ENCODE measurements at regions not wholly inside any gene's neighbourhood (a gene's known extent, or its start where the extent isn't known, plus 50 kb on each side); places are given as distances from the start of the nearest gene placed in this dataset.
"Not testable (repeated sequence)": the region's sequence is repeated elsewhere in the genome, so short reads cannot be mapped to it uniquely, and the experiment has no call there.

DNA sequence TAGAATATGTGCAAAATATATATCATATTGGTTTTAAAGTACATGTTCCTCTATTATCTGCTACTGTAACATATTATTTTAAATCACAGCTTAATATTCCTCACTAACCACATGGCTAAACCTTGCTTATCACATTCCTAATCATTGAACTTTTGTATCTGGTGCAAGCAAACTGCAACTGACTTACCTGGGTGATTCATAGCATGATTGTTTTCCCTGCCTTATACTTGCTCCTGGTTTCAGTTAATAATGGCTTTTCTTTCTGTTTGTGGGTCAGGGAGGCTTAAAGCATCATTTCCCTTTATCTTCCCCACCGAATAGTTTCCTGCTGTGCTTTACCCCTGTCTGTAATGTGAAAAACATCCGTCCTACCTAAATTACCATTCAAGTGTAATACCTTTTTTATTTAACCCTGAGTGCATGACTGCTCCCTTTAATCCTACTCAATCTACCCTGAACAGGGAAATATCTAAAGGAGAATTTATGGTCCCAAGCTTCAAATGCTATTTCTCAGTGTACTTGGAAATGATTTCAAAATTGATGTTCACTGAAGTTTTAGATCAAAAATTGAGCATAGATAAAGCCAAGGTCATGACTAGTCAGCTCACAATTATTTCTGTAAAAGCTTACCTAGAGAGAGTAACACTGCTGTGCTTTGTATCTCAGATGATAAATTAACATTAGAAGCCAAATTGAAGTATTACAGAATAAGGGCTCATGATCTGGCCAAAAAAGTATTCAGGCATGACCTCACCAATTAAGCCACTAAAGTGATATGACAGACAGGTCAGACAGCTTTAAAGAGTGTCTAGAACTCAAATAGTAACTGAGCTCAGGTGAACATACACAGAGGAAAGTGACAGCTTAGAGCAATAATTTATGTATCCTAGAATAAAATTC, 507.1 kb downstream of the BRINP3 start:
- Mint-ChIP-seq H3K27ac (no peak overlapping the region), H3K36me3 (ENCODE audit: low read depth) (no peaks in the 10 kb centered on the region), H3K4me1 (ENCODE audit: low read depth) (no peaks in the 10 kb centered on the region), H3K9me3 (ENCODE audit: insufficient read depth) (peaks cover 2% of the 10 kb centered on the region), H3K27me3 (ENCODE audit: low read depth) (no peaks in the 10 kb centered on the region), H3K4me3 (no peak overlapping the region)
- DNase-seq (no peak), ATAC-seq (no peak)
- ChIA-PET CTCF (interaction anchor here (0.5 kb wide), 1 partner anchor 10 kb away, joined by 3 read pairs; no protein-coding TSS in a partner anchor), POLR2A (no interaction called here)

- no peaks in the 10 kb centered on the region for H3K36me3 Mint-ChIP-seq (ENCODE audit: low read depth)
- POLR2A ChIA-PET = no interaction called here
- no peak overlapping the region for H3K27ac Mint-ChIP-seq
- ATAC-seq (no peak), DNase-seq (no peak)
- no peaks in the 10 kb centered on the region for H3K4me1 Mint-ChIP-seq (ENCODE audit: low read depth)
- no peaks in the 10 kb centered on the region for H3K27me3 Mint-ChIP-seq (ENCODE audit: low read depth)
- peaks cover 5% of the 10 kb centered on the region for H3K9me3 Mint-ChIP-seq (ENCODE audit: insufficient read depth)
- CTCF ChIA-PET = no interaction called here
- no peak overlapping the region for H3K4me3 Mint-ChIP-seq
Observed at GRCh38 chr1:189971656-189972055, 506.0 kb downstream of the BRINP3 start.

DNA sequence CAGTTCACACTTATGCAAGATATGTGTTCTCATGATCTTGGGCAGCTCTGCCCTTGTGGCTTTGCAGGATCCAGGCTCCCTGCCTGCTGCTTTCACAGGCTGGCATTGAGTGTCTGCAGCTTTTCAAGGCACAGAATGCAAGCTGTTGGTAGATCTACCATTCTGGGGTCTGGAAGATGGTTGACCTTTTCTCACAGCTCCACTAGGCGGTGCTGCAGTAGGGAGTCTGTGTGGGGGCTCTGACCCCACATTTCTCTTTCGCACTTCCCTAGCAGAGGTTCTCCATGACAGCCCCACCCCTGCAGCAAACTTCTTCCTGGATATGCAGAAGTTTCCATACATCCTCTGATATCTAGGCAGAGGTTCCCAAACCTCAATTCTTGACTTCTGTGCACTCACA, 500.5 kb downstream of the BRINP3 start:
- ChIA-PET POLR2A (no interaction called here), CTCF (no interaction called here)
- no peaks in the 10 kb centered on the region for H3K27me3 Mint-ChIP-seq (ENCODE audit: low read depth)
- no peaks in the 10 kb centered on the region for H3K4me1 Mint-ChIP-seq (ENCODE audit: low read depth)
- H3K4me3 Mint-ChIP-seq = no peak overlapping the region
- DNase-seq (no peak), ATAC-seq (no peak)
- H3K36me3 Mint-ChIP-seq (ENCODE audit: low read depth) = no peaks in the 10 kb centered on the region
- peaks cover 16% of the 10 kb centered on the region for H3K9me3 Mint-ChIP-seq (ENCODE audit: insufficient read depth)
- H3K27ac Mint-ChIP-seq = no peak overlapping the region

DNA sequence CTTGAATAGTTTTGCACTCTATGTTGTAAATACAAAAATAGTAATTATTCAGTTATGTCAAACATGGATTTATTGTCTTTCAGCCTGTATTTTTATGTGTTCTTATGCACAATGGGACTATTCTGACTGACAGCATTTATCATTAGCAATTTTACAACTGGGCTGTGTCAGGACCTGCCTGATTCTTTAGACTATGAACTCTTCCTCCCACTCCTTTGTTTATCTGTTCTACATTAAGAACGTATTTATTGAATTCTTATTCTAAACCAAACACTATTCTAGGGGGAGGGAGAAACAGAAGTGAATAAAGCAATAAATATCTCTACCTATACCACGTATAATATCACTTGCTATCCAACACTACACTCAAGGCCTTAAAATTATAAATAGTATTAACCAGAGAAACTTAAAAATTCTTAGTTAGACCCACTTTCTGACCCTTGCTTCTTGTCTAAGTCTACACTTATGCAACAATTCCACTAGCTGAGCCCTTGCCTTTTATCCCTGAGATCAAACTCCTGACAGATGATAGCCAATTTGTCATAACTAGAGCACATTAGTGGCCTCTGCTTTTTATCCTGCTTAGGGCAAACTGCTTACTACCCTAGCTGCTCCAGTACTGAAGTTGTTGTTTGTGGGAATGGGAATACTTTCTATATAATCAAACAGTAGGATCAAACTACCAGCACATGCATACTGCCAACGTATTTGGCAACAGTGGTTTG, 494.3 kb downstream of the BRINP3 start:
- Mint-ChIP-seq H3K27me3 (ENCODE audit: low read depth) (no peaks in the 10 kb centered on the region), H3K9me3 (ENCODE audit: insufficient read depth) (peaks cover 33% of the 10 kb centered on the region), H3K27ac (no peak overlapping the region), H3K4me1 (ENCODE audit: low read depth) (no peaks in the 10 kb centered on the region), H3K36me3 (ENCODE audit: low read depth) (no peaks in the 10 kb centered on the region), H3K4me3 (no peak overlapping the region)
- ATAC-seq (no peak), DNase-seq (no peak)
- CTCF ChIA-PET = no interaction called here
- POLR2A ChIA-PET = no interaction called here

DNA sequence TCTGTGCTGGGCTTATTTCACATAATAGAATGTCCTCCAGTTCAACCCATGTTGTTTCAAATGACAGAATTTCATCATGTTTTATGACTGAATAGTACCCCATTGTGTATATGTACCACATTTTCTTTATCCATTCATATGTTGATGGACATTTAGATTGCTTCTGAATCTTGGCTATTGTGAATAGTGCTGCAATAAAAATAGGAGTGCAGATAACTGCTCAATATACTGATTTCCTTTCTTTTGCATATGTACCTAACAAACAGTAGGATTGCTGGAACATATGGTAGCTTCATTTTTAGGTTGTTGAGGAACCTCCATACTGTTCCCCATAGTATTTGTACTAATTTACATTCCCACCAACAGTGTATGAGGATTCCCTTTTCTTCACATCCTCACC, 491.1 kb downstream of the BRINP3 start:
- CTCF ChIA-PET = no interaction called here
- H3K9me3 Mint-ChIP-seq (ENCODE audit: insufficient read depth) = peaks cover 27% of the 10 kb centered on the region
- no peak overlapping the region for H3K4me3 Mint-ChIP-seq
- ATAC-seq = no peak
- no peak overlapping the region for H3K27ac Mint-ChIP-seq
- no peak for DNase-seq
- POLR2A ChIA-PET = no interaction called here
- no peaks in the 10 kb centered on the region for H3K36me3 Mint-ChIP-seq (ENCODE audit: low read depth)
- no peaks in the 10 kb centered on the region for H3K4me1 Mint-ChIP-seq (ENCODE audit: low read depth)
- no peaks in the 10 kb centered on the region for H3K27me3 Mint-ChIP-seq (ENCODE audit: low read depth)

GRCh38 chr1:189987509-189987908, 490.2 kb downstream of the BRINP3 start:
- H3K4me3 Mint-ChIP-seq = no peak overlapping the region
- H3K9me3 Mint-ChIP-seq (ENCODE audit: insufficient read depth) = peaks cover 30% of the 10 kb centered on the region

DNA sequence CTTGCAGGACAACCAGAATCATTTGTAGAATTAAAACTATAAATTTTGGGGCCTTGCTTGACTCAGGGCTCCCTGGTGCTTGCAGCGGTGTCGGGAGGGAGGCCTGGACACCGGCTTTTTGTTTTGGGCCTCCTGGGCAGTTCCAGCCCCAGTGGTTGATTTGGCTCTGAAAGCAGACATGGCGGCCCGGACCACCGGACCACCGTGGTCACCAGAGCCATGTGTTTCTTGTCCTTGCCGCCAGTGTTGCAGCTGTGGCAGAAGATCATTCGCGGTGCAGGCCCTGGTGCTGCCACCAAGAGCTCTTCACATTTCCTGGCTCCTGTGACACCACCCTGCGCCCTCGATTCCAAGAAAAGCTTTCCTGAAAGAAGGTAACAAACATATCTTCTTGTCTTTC, 484.8 kb downstream of the BRINP3 start:
- H3K9me3 Mint-ChIP-seq (ENCODE audit: insufficient read depth) = peaks cover 15% of the 10 kb centered on the region
- H3K4me1 Mint-ChIP-seq (ENCODE audit: low read depth) = no peaks in the 10 kb centered on the region
- no peaks in the 10 kb centered on the region for H3K27me3 Mint-ChIP-seq (ENCODE audit: low read depth)
- H3K27ac Mint-ChIP-seq = no peak overlapping the region
- H3K36me3 Mint-ChIP-seq (ENCODE audit: low read depth) = no peaks in the 10 kb centered on the region
- ChIA-PET POLR2A (no interaction called here), CTCF (no interaction called here)
- no peak for DNase-seq
- H3K4me3 Mint-ChIP-seq = no peak overlapping the region
- no peak for ATAC-seq

More at GRCh38 chr1:189987509-189987908, 490.2 kb downstream of the BRINP3 start:
- H3K27me3 Mint-ChIP-seq (ENCODE audit: low read depth) = no peaks in the 10 kb centered on the region
- H3K27ac Mint-ChIP-seq = no peak overlapping the region
- ATAC-seq (no peak), DNase-seq (no peak)
- no peaks in the 10 kb centered on the region for H3K36me3 Mint-ChIP-seq (ENCODE audit: low read depth)
- no peaks in the 10 kb centered on the region for H3K4me1 Mint-ChIP-seq (ENCODE audit: low read depth)
- POLR2A ChIA-PET = no interaction called here
- CTCF ChIA-PET = no interaction called here

DNA sequence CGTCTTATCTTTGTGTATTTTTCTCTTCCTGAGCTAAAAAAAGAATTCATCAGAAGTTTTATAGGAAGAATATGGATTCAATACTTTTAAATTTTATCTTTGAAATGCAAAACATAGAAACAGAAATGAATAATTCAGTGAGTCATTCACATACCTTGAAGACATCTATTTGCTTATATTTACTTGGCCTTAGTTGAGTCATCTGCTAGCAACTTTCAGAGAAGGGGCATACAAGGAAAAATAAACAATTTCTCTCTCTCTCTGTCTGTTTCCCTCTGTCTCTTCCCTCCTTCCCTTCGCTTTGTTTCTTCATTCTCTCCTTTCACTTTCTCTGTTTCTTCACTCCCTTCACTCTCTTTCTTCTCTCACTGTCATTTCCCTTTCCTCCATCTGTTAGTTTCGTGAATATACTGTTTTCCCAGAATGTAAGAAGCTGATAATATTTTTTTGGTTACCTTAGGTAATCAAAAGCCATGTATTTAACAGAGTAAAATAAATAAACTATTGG, 477.2 kb downstream of the BRINP3 start:
- Mint-ChIP-seq H3K27ac (no peak overlapping the region), H3K4me3 (no peak overlapping the region), H3K4me1 (ENCODE audit: low read depth) (no peaks in the 10 kb centered on the region), H3K27me3 (ENCODE audit: low read depth) (no peaks in the 10 kb centered on the region), H3K36me3 (ENCODE audit: low read depth) (no peaks in the 10 kb centered on the region), H3K9me3 (ENCODE audit: insufficient read depth) (no peaks in the 10 kb centered on the region)
- ChIA-PET CTCF (no interaction called here), POLR2A (no interaction called here)
- no peak for DNase-seq
- no peak for ATAC-seq

GRCh38 chr1:190001187-190001586, 476.5 kb downstream of the BRINP3 start:
- Mint-ChIP-seq H3K4me3 (no peak overlapping the region), H3K27ac (no peak overlapping the region), H3K36me3 (ENCODE audit: low read depth) (no peaks in the 10 kb centered on the region), H3K27me3 (ENCODE audit: low read depth) (no peaks in the 10 kb centered on the region), H3K4me1 (ENCODE audit: low read depth) (no peaks in the 10 kb centered on the region), H3K9me3 (ENCODE audit: insufficient read depth) (peaks cover 3% of the 10 kb centered on the region)
- DNase-seq (no peak), ATAC-seq (no peak)
- ChIA-PET CTCF (no interaction called here), POLR2A (no interaction called here)

DNA sequence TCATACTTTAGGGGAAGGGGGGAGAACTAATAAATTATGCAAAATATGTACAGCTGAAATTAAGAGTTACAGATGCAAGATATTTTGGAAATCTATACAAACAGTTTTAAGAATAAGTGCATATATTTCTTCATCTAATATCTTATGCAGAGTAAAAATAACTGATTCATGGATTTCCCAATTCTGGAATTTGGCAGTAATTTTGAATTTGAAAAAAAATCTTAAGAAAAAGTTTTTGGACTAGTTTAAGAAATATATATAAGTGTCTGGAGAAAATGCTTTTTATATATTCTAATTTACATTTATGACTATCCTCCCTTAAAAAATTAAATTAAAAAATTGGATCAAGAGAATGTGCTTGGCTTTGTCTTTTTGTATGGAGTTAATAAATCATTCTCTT, 474.3 kb downstream of the BRINP3 start:
- DNase-seq (no peak), ATAC-seq (no peak)
- Mint-ChIP-seq H3K9me3 (ENCODE audit: insufficient read depth) (peaks cover 8% of the 10 kb centered on the region), H3K4me1 (ENCODE audit: low read depth) (no peaks in the 10 kb centered on the region), H3K27ac (no peak overlapping the region), H3K36me3 (ENCODE audit: low read depth) (no peaks in the 10 kb centered on the region), H3K27me3 (ENCODE audit: low read depth) (no peaks in the 10 kb centered on the region), H3K4me3 (no peak overlapping the region)
- POLR2A ChIA-PET = no interaction called here
- CTCF ChIA-PET = no interaction called here

DNA sequence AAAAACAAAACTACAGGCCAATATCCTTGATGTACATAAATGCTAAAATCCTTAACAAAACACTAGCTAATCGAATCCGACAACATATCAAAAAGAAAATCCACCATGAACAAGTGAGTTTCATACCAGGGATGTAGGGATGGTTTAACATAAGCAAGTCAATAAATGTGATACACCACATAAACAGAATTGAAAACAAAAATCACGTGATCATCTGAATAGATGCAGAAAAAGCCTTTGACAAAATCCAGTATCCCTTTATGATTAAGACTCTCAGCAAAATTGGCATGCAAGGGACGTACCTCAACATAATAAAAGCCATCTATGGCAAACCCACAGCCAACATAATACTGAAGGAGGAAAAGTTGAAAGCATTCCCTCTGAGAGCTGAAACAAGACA, 466.1 kb downstream of the BRINP3 start:
- ATAC-seq (no peak), DNase-seq (no peak)
- Mint-ChIP-seq H3K4me3 (no peak overlapping the region), H3K27ac (no peak overlapping the region), H3K36me3 (ENCODE audit: low read depth) (no peaks in the 10 kb centered on the region), H3K27me3 (ENCODE audit: low read depth) (no peaks in the 10 kb centered on the region), H3K9me3 (ENCODE audit: insufficient read depth) (peaks cover 36% of the 10 kb centered on the region), H3K4me1 (ENCODE audit: low read depth) (no peaks in the 10 kb centered on the region)
- CTCF ChIA-PET = no interaction called here
- POLR2A ChIA-PET = no interaction called here

DNA sequence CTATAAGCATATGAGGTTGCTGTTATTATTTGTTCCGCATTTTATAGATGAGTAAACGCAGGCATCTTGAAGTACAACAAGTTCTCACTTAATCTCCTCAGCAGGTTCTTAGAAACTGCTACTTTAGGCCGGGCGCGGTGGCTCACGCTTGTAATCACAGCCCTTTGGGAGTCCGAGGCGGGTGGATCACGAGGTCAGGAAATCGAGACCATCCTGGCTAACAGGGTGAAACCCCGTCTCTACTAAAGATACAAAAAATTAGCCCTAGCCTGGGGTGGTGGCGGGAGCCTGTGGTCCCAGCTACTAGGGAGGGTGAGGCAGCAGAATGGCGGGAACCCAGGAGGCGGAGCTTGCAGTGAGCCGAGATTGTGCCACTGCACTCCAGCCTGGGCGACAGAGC, 458.5 kb downstream of the BRINP3 start:
- ATAC-seq; DNase-seq; POLR2A ChIA-PET; H3K27me3 Mint-ChIP-seq (ENCODE audit: low read depth); CTCF ChIA-PET; H3K36me3 Mint-ChIP-seq (ENCODE audit: low read depth); H3K4me1 Mint-ChIP-seq (ENCODE audit: low read depth); H3K4me3 Mint-ChIP-seq; H3K27ac Mint-ChIP-seq: not testable (repeated sequence)
- H3K9me3 Mint-ChIP-seq (ENCODE audit: insufficient read depth) = peaks cover 33% of the 10 kb centered on the region
